22Rv1 (cell line): ENCODE measurements at regions not wholly inside any gene's neighbourhood (a gene's known extent, or its start where the extent isn't known, plus 50 kb on each side); places are given as distances from the start of the nearest gene placed in this dataset.

ENCODE experiments used
- CTCF ChIP-seq: fragments of 450-650 bp; IDR thresholded peaks from 2 replicates; pipeline ENCODE4 v1.5.1; 2017; ENCODE audit warnings: mild to moderate bottlenecking
- ZFX ChIP-seq: fragments of 450-650 bp; IDR thresholded peaks from 2 replicates; pipeline ENCODE4 v1.6.1; 2017; ENCODE audit warnings: antibody characterized with exemption, borderline replicate concordance

DNA sequence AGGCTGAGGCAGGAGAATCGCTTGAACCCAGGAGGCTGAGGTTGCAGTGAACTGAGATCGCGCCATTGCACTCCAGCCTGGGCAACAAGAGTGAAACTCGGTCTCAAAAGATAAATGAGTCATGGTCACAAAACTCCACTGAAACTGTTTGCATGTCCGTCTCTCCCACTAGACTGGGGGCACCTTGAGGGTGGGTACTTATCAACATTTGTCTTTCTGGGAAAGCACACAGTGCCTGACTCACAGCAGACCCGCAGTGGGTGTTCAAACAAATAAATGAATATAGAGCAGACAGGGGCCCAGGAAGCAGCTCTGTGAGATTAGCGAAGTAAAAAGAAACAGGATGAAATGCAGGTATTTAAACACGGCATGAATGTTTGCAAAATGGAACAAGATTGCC lies 211.1 kb upstream of the GATA6 start:
- TF ChIP-seq CTCF: no peak
- TF ChIP-seq ZFX: no peak
